BJ (cell line): ENCODE measurements at regions not wholly inside any gene's neighbourhood (a gene's known extent, or its start where the extent isn't known, plus 50 kb on each side); places are given as distances from the start of the nearest gene placed in this dataset.

Experiments used
- CTCF ChIA-PET: fragments of 350-600 bp; formaldehyde crosslinking; extraction: SDS; loops from one replicate; lab custom pipeline; 2021; ENCODE audit warnings: antibody characterized with exemption, inconsistent platforms; lab: Yijun Ruan, JAX
- POLR2A ChIA-PET: fragments of 300-600 bp; sonication (Branson Sonifier 250); formaldehyde crosslinking; extraction: SDS; loops from one replicate; lab custom pipeline; 2021; ENCODE audit warnings: antibody characterized with exemption; lab: Charles Lee
- DNase-seq: peaks from one replicate; pipeline ENCODE4 v3.0.0-alpha.2; 2011; ENCODE audit warnings: low read depth
- H3K27me3 ChIP-seq: 2 replicates; pipeline ENCODE4 v1.6.0; 2011; ENCODE audit warnings: low read length; ENCODE audit not compliant: control insufficient read depth, insufficient read depth
- H3K36me3 ChIP-seq: 2 replicates; pipeline ENCODE4 v1.5.1; 2011; ENCODE audit warnings: low read length; ENCODE audit not compliant: control insufficient read depth, insufficient read depth
- H3K4me3 ChIP-seq: 2 replicates; pipeline ENCODE4 v1.5.1; 2011; ENCODE audit warnings: low read depth, mild to moderate bottlenecking, control low read depth, low read length
- TF ChIP-seq, protein P1 (sequence below): IDR thresholded peaks from 2 replicates; pipeline ENCODE4 v1.5.1; 2011; ENCODE audit warnings: low read depth, mild to moderate bottlenecking, control low read depth, inconsistent platforms, low read length, moderate library complexity; ENCODE audit not compliant: insufficient read depth

DNA sequence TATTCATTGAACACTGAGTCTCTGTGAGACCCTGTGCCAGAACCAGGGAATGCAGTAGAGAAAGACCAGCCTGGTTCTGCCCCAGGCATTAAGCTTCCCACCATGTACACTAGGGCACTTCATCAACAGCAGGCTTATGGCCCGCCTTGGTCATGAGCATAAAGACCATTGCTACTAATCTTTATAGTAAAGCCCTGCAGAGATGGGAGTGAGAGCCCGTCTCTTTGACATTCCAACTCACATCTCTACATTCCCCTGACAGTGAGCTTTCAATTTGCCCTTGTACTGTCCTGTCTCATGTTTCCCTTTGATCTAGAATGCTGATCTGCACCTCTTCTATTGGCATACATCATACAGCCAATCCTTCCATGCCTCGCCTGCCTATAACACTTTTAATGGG lies 211.8 kb upstream of the ARL4C start:
- TF ChIP-seq, protein P1, sequence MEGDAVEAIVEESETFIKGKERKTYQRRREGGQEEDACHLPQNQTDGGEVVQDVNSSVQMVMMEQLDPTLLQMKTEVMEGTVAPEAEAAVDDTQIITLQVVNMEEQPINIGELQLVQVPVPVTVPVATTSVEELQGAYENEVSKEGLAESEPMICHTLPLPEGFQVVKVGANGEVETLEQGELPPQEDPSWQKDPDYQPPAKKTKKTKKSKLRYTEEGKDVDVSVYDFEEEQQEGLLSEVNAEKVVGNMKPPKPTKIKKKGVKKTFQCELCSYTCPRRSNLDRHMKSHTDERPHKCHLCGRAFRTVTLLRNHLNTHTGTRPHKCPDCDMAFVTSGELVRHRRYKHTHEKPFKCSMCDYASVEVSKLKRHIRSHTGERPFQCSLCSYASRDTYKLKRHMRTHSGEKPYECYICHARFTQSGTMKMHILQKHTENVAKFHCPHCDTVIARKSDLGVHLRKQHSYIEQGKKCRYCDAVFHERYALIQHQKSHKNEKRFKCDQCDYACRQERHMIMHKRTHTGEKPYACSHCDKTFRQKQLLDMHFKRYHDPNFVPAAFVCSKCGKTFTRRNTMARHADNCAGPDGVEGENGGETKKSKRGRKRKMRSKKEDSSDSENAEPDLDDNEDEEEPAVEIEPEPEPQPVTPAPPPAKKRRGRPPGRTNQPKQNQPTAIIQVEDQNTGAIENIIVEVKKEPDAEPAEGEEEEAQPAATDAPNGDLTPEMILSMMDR, result no peak
- no peaks in the 10 kb centered on the region for H3K27me3 ChIP-seq
- H3K4me3 ChIP-seq, result no peak overlapping the region
- ChIA-PET POLR2A (no interaction called here), CTCF (interaction anchor here (0.9 kb wide), 1 partner anchor 45 kb away, joined by 3 read pairs; no protein-coding TSS in a partner anchor)
- no peaks in the 10 kb centered on the region for H3K36me3 ChIP-seq
- no peak for DNase-seq

DNA sequence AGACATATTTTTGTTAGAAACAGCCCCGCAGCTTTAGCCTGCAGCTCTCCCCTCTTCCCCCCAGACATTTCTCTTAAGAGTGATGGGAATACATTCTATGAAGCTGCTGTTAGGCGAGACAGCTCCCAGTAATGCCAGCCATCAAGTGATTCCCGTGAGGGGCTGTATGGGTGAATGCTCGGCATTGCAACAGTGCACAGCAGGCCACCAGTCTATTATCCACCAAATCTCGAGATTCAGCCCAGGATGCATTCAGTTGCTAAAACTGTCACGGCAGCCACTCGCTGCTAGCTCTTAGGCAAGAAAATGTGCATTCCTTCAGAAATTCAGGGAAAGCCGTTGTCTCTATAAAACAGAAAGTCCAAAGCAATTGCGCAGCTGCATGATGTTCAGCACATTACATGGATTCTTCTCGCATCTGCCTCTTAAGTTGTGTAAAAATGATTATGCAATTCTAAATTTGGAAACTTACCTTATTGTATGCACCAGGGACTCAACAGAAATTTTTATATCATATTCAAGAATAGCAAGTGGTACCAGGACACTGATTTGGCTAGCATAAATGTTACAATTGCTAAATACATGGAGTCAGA lies 211.3 kb upstream of the ARL4C start:
- no peaks in the 10 kb centered on the region for H3K36me3 ChIP-seq
- H3K4me3 ChIP-seq, result no peak overlapping the region
- peak; percentile 49 for DNase-seq
- TF ChIP-seq, protein P1, result no peak
- POLR2A ChIA-PET, result no interaction called here
- H3K27me3 ChIP-seq, result no peaks in the 10 kb centered on the region
- CTCF ChIA-PET, result interaction anchor here (0.6 to 0.9 kb wide), 2 partner anchors 46 to 409 kb away, joined by 3 read pairs; no protein-coding TSS in a partner anchor

DNA sequence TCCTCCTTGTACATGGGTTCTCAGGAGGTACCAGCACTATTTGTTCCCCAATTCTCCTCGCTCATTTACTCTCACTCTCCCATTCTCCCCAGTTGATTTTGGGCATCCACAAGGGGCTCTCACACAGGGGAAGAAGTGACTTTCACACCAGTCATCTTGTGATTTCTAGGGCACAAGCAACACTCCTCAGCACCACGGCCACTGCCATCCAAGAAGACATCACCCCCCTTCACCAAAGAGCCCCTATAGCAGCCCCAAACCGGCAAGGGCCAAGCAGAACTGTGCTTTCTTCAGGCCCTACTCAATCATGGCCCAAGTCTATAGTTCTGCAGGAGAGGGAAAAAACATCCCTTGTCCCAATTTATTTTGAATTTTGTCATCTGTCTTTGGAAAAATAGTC lies 209.2 kb upstream of the ARL4C start:
- no peak overlapping the region for H3K4me3 ChIP-seq
- CTCF ChIA-PET, result no interaction called here
- H3K27me3 ChIP-seq, result no peaks in the 10 kb centered on the region
- POLR2A ChIA-PET, result no interaction called here
- DNase-seq, result no peak
- TF ChIP-seq, protein P1, result no peak
- H3K36me3 ChIP-seq, result no peaks in the 10 kb centered on the region

DNA sequence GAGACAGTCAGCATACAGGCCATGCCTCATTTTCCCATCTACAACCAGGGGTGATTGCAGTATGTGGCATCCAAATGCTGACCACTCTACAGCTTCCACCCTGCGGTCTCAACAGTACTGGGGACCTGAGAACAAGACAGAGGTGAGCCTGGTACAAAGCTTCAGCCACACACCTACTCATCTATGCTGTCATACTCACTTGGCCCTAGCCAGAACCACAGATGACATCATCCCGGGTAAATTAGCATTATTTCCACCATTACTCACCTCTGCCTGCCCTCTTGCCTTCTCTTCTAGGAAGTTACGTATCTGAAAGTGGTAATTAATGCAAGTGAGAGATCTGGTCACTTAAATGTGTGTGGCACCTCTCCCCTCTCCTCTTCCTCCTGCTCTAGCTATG lies 208.2 kb upstream of the ARL4C start:
- no peak for DNase-seq
- ChIA-PET CTCF (no interaction called here), POLR2A (interaction anchor here (0.6 kb wide), 1 partner anchor 353 kb away, joined by 3 read pairs; no protein-coding TSS in a partner anchor)
- Histone ChIP-seq H3K36me3 (no peaks in the 10 kb centered on the region), H3K4me3 (no peak overlapping the region), H3K27me3 (no peaks in the 10 kb centered on the region)
- TF ChIP-seq, protein P1, result no peak

DNA sequence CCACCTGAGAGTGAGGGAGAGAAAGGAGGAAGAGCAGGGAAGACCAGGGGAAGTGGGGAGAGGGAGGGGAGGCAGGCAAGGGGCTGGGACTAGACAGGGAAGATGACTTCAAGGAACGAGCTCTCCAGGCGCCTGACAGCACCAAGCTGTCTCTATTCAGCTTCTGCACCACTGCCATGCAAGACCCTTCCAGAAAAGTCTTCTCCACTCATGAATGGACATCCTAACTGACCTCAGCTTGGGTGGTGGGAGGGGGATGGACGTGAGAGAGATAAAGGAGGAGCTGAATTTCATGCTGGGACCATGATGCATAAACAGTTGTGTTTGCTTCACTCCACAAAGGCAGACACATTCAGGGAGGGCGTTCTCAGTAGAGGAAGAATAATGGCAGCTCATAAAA lies 206.4 kb upstream of the ARL4C start:
- CTCF ChIA-PET, result interaction anchor here (1.6 to 1.8 kb wide), 2 partner anchors 8 to 17 kb away, joined by 5 to 6 read pairs; no protein-coding TSS in a partner anchor
- no peak for DNase-seq
- Histone ChIP-seq H3K36me3 (no peaks in the 10 kb centered on the region), H3K27me3 (no peaks in the 10 kb centered on the region), H3K4me3 (no peak overlapping the region)
- POLR2A ChIA-PET, result interaction anchor here (0.7 kb wide), 1 partner anchor 70 kb away, joined by 16 read pairs; no protein-coding TSS in a partner anchor
- TF ChIP-seq, protein P1, result no peak
